PC-3 (cell line): ENCODE measurements at regions not wholly inside any gene's neighbourhood (a gene's known extent, or its start where the extent isn't known, plus 50 kb on each side); places are given as distances from the start of the nearest gene placed in this dataset.
A peak's percentile ranks its signal among the peaks of the same experiment; 100 is the strongest.

Experiments
- ATAC-seq: fragments of 200-7000 bp; cut with Tn5 transposase; 2 replicates; pipeline ENCODE4 v1.9.1; 2020; ENCODE audit warnings: mild to moderate bottlenecking, moderate library complexity
- BruUV-seq: library from RNA; stranded (reverse); fragments of 400-500 nt; replicated peaks from 2 replicates; lab custom pipeline; 2021; lab: Mats Ljungman, UMichigan
- CTCF ChIA-PET: fragments of 300-600 bp; sonication (Branson Sonifier 250); formaldehyde crosslinking; loops from one replicate; lab custom pipeline; 2022; ENCODE audit warnings: antibody characterized with exemption; lab: Charles Lee
- POLR2A ChIA-PET: fragments of 300-600 bp; sonication (Branson Sonifier 250); formaldehyde crosslinking; loops from one replicate; lab custom pipeline; 2022; ENCODE audit warnings: antibody characterized with exemption; ENCODE audit not compliant: unreplicated experiment; lab: Charles Lee
- DNase-seq: peaks from one replicate; pipeline ENCODE4 v3.0.0-alpha.2; 2015
- H2AFZ ChIP-seq: fragments of 300-600 bp; sonication (generic); 2 replicates; pipeline ENCODE4 v1.6.0; 2016; ENCODE audit warnings: antibody characterized with exemption, low read length
- H3F3A ChIP-seq: fragments of 300-600 bp; sonication (generic); one replicate; pipeline ENCODE4 v1.6.0; 2017; ENCODE audit warnings: antibody characterized with exemption, low read length, control low read depth, mild to moderate bottlenecking; ENCODE audit not compliant: unreplicated experiment
- H3K27ac ChIP-seq: fragments of 300-600 bp; sonication (generic); 2 replicates; pipeline ENCODE4 v1.5.1; 2016; ENCODE audit warnings: mild to moderate bottlenecking, low read length
- H3K27me3 ChIP-seq: fragments of 300-600 bp; sonication (generic); 2 replicates; pipeline ENCODE4 v1.6.1; 2016; ENCODE audit warnings: low read length, mixed read lengths
- H3K36me3 ChIP-seq: fragments of 300-600 bp; sonication (generic); 2 replicates; pipeline ENCODE4 v1.6.1; 2016; ENCODE audit warnings: low read depth, mixed run types, low read length, mixed read lengths
- H3K4me1 ChIP-seq: fragments of 300-600 bp; sonication (generic); 2 replicates; pipeline ENCODE4 v1.5.1; 2016; ENCODE audit warnings: low read length; ENCODE audit not compliant: insufficient read depth
- H3K4me2 ChIP-seq: fragments of 300-600 bp; sonication (generic); 2 replicates; pipeline ENCODE4 v1.6.0; 2016; ENCODE audit warnings: low read length
- H3K4me3 ChIP-seq: fragments of 300-600 bp; sonication (generic); 2 replicates; pipeline ENCODE4 v1.5.1; 2016; ENCODE audit warnings: mild to moderate bottlenecking, low read length, mixed read lengths
- H3K79me2 ChIP-seq: fragments of 300-600 bp; sonication (generic); 2 replicates; pipeline ENCODE4 v1.6.1; 2017; ENCODE audit warnings: low read length, mixed read lengths
- H3K9ac ChIP-seq: fragments of 300-600 bp; sonication (generic); 2 replicates; pipeline ENCODE4 v1.6.0; 2016; ENCODE audit warnings: mild to moderate bottlenecking, low read length
- H3K9me2 ChIP-seq: fragments of 300-600 bp; sonication (generic); replicated peaks from 2 replicates; pipeline ENCODE4 v1.6.1; 2016; ENCODE audit warnings: mixed run types, low read length, mixed read lengths
- H3K9me3 ChIP-seq: fragments of 300-600 bp; sonication (generic); 2 replicates; pipeline ENCODE4 v1.6.1; 2016; ENCODE audit warnings: low read length, mixed read lengths
- H4K20me1 ChIP-seq: fragments of 300-600 bp; sonication (generic); 2 replicates; pipeline ENCODE4 v1.6.1; 2016; ENCODE audit warnings: low read length, mixed read lengths
- CTCF ChIP-seq: fragments of 300-600 bp; sonication (generic); conservative IDR thresholded peaks from 2 replicates; pipeline ENCODE4 v1.5.1; 2017; ENCODE audit warnings: antibody characterized with exemption, low read depth, mild to moderate bottlenecking, low read length
- EZH2 ChIP-seq: fragments of 300-600 bp; sonication (generic); IDR thresholded peaks from one replicate; pipeline ENCODE4 v1.6.1; 2017; ENCODE audit warnings: antibody characterized with exemption, mild to moderate bottlenecking, low read length; ENCODE audit not compliant: unreplicated experiment
- EZH2phosphoT487 ChIP-seq: fragments of 300-600 bp; sonication (generic); IDR thresholded peaks from 2 replicates; pipeline ENCODE4 v1.6.1; 2018; ENCODE audit warnings: mild to moderate bottlenecking, antibody characterized with exemption, low read length, borderline replicate concordance
- intact Hi-C: fragments of 100-400 bp; cut with micrococcal nuclease; formaldehyde crosslinking; loops from 2 replicates; pipeline ENCODE4 v1.9.0; 2023

GRCh38 chr3:139870000-139870675, 64.8 kb upstream of the CLSTN2 start:
- intact Hi-C loops, result no loop called here
- CTCF ChIA-PET, result no interaction called here
- Histone ChIP-seq H3K9me3 (no peaks in the 10 kb centered on the region), H4K20me1 (no peaks in the 10 kb centered on the region), H3K4me2 (no peak overlapping the region), H3K9me2 (no peaks in the 10 kb centered on the region), H3K36me3 (no peaks in the 10 kb centered on the region), H3K27me3 (no peaks in the 10 kb centered on the region), H3K27ac (no peak overlapping the region), H3F3A (no peaks in the 10 kb centered on the region), H2AFZ (no peak overlapping the region), H3K79me2 (no peaks in the 10 kb centered on the region), H3K4me3 (no peak overlapping the region), H3K4me1 (no peaks in the 10 kb centered on the region), H3K9ac (no peak overlapping the region)
- ATAC-seq (no peak), DNase-seq (peak; percentile 1)
- POLR2A ChIA-PET, result no interaction called here
- TF ChIP-seq EZH2phosphoT487 (no peak), EZH2 (no peak), CTCF (no peak)
- no TSS peak for BruUV-seq

GRCh38 chr3:139868773-139869172, 66.2 kb upstream of the CLSTN2 start:
- Histone ChIP-seq H3K9me3 (no peaks in the 10 kb centered on the region), H3K27ac (no peak overlapping the region), H4K20me1 (no peaks in the 10 kb centered on the region), H3K4me3 (no peak overlapping the region), H3K27me3 (no peaks in the 10 kb centered on the region), H2AFZ (no peak overlapping the region), H3K4me1 (no peaks in the 10 kb centered on the region), H3K4me2 (no peak overlapping the region), H3K79me2 (no peaks in the 10 kb centered on the region), H3K9me2 (no peaks in the 10 kb centered on the region), H3K36me3 (no peaks in the 10 kb centered on the region), H3F3A (no peaks in the 10 kb centered on the region), H3K9ac (no peak overlapping the region)
- TF ChIP-seq CTCF (no peak), EZH2 (no peak), EZH2phosphoT487 (no peak)
- ChIA-PET POLR2A (interaction anchor here (0.6 kb wide), 1 partner anchor 964 kb away, joined by 6 read pairs; no protein-coding TSS in a partner anchor), CTCF (no interaction called here)
- no peak for DNase-seq
- intact Hi-C loops, result no loop called here
- BruUV-seq, result no TSS peak
- no peak for ATAC-seq

GRCh38 chr3:139848660-139849059, 86.3 kb upstream of the CLSTN2 start:
- Histone ChIP-seq H3K9me2 (no peaks in the 10 kb centered on the region), H3K27ac (no peak overlapping the region), H3K36me3 (no peaks in the 10 kb centered on the region), H3K79me2 (no peaks in the 10 kb centered on the region), H2AFZ (no peak overlapping the region), H3K9me3 (no peaks in the 10 kb centered on the region), H4K20me1 (no peaks in the 10 kb centered on the region), H3K27me3 (no peaks in the 10 kb centered on the region), H3K4me3 (no peak overlapping the region), H3K4me2 (no peak overlapping the region), H3F3A (no peaks in the 10 kb centered on the region), H3K4me1 (no peaks in the 10 kb centered on the region), H3K9ac (no peak overlapping the region)
- TF ChIP-seq CTCF, result no peak
- no peak for TF ChIP-seq EZH2phosphoT487
- no peak for TF ChIP-seq EZH2
- intact Hi-C loops, result no loop called here
- no TSS peak for BruUV-seq
- no peak for ATAC-seq
- ChIA-PET CTCF (no interaction called here), POLR2A (no interaction called here)
- no peak for DNase-seq
